ENCODE measurements at regions not wholly inside any gene's neighbourhood (a gene's known extent, or its start where the extent isn't known, plus 50 kb on each side); places are given as distances from the start of the nearest gene placed in this dataset.

- no peak overlapping the region for H3K9ac ChIP-seq (ENCODE audit: insufficient read length)
- TF ChIP-seq FOXP2 (optimal IDR thresholded peaks at IDR 0.05; ENCODE audit: control extremely low read depth, extremely low read length, insufficient read depth) (no peak), POLR2AphosphoS5 (IDR thresholded peaks at IDR 0.05; ENCODE audit: borderline replicate concordance, low read depth, low read length) (no peak), EZH2 (IDR thresholded peaks at IDR 0.05) (no peak)
Measured at GRCh38 chr2:151138507-151138906, 123.2 kb downstream of the RBM43 start.

GRCh38 chr2:151137526-151137925 is 124.1 kb downstream of the RBM43 start:
- no peak overlapping the region for H3K27ac ChIP-seq
- TF ChIP-seq EZH2 (IDR thresholded peaks at IDR 0.05) (no peak), POLR2AphosphoS5 (IDR thresholded peaks at IDR 0.05; ENCODE audit: borderline replicate concordance, low read depth, low read length) (no peak), FOXP2 (optimal IDR thresholded peaks at IDR 0.05; ENCODE audit: control extremely low read depth, extremely low read length, insufficient read depth) (no peak)
- no peaks in the 10 kb centered on the region for H3K36me3 ChIP-seq (ENCODE audit: insufficient read depth, low read length)
- no peaks in the 10 kb centered on the region for H3K9me3 ChIP-seq (ENCODE audit: low read depth, low read length)
- H3K9ac ChIP-seq (ENCODE audit: insufficient read length): no peak overlapping the region
- H3K4me3 ChIP-seq: no peak overlapping the region
- no peak for DNase-seq (ENCODE audit: low read depth, low spot score)

More at GRCh38 chr2:151138507-151138906, 123.2 kb downstream of the RBM43 start:
- no peak overlapping the region for H3K27ac ChIP-seq
- H3K4me3 ChIP-seq: no peak overlapping the region
- H3K36me3 ChIP-seq (ENCODE audit: insufficient read depth, low read length): no peaks in the 10 kb centered on the region
- no peaks in the 10 kb centered on the region for H3K9me3 ChIP-seq (ENCODE audit: low read depth, low read length)
- no peak for DNase-seq (ENCODE audit: low read depth, low spot score)

GRCh38 chr2:151120011-151120410 is 141.7 kb downstream of the RBM43 start:
- Histone ChIP-seq H3K27ac (peak overlapping the region; percentile 87), H3K36me3 (ENCODE audit: insufficient read depth, low read length) (no peaks in the 10 kb centered on the region), H3K9me3 (ENCODE audit: low read depth, low read length) (peaks cover 7% of the 10 kb centered on the region; the same call in 1 of the 2 replicates), H3K4me3 (peak overlapping the region; percentile 48), H3K9ac (ENCODE audit: insufficient read length) (peak overlapping the region; percentile 62)
- no peak for TF ChIP-seq EZH2 (IDR thresholded peaks at IDR 0.05)
- TF ChIP-seq FOXP2 (optimal IDR thresholded peaks at IDR 0.05; ENCODE audit: control extremely low read depth, extremely low read length, insufficient read depth): no peak
- TF ChIP-seq POLR2AphosphoS5 (IDR thresholded peaks at IDR 0.05; ENCODE audit: borderline replicate concordance, low read depth, low read length): no peak
- no peak for DNase-seq (ENCODE audit: low read depth, low spot score)

- no peaks in the 10 kb centered on the region for H3K36me3 ChIP-seq (ENCODE audit: insufficient read depth, low read length)
- H3K9me3 ChIP-seq (ENCODE audit: low read depth, low read length): peaks cover 7% of the 10 kb centered on the region; the same call in 1 of the 2 replicates
- H3K4me3 ChIP-seq: peak overlapping the region; percentile 48
- TF ChIP-seq EZH2 (IDR thresholded peaks at IDR 0.05): no peak
- no peak for TF ChIP-seq FOXP2 (optimal IDR thresholded peaks at IDR 0.05; ENCODE audit: control extremely low read depth, extremely low read length, insufficient read depth)
- TF ChIP-seq POLR2AphosphoS5 (IDR thresholded peaks at IDR 0.05; ENCODE audit: borderline replicate concordance, low read depth, low read length): no peak; the same call in 1 of the 2 replicates
- peak overlapping the region; percentile 87 for H3K27ac ChIP-seq
- DNase-seq (ENCODE audit: low read depth, low spot score): peak; percentile 80
- H3K9ac ChIP-seq (ENCODE audit: insufficient read length): peak overlapping the region; percentile 62
Measured at GRCh38 chr2:151119374-151119773, 142.3 kb downstream of the RBM43 start.

- no peak overlapping the region for H3K9ac ChIP-seq (ENCODE audit: insufficient read length)
- TF ChIP-seq FOXP2 (optimal IDR thresholded peaks at IDR 0.05; ENCODE audit: control extremely low read depth, extremely low read length, insufficient read depth) (no peak), EZH2 (IDR thresholded peaks at IDR 0.05) (no peak), POLR2AphosphoS5 (IDR thresholded peaks at IDR 0.05; ENCODE audit: borderline replicate concordance, low read depth, low read length) (no peak)
- H3K27ac ChIP-seq: no peak overlapping the region
- DNase-seq (ENCODE audit: low read depth, low spot score): no peak
- H3K4me3 ChIP-seq: no peak overlapping the region
- peaks cover 7% of the 10 kb centered on the region; the same call in 1 of the 2 replicates for H3K9me3 ChIP-seq (ENCODE audit: low read depth, low read length)
- H3K36me3 ChIP-seq (ENCODE audit: insufficient read depth, low read length): no peaks in the 10 kb centered on the region
Measured at GRCh38 chr2:151118269-151118668, 143.4 kb downstream of the RBM43 start.

- TF ChIP-seq POLR2AphosphoS5 (IDR thresholded peaks at IDR 0.05; ENCODE audit: borderline replicate concordance, low read depth, low read length) (no peak), EZH2 (IDR thresholded peaks at IDR 0.05) (no peak), FOXP2 (optimal IDR thresholded peaks at IDR 0.05; ENCODE audit: control extremely low read depth, extremely low read length, insufficient read depth) (no peak)
- Histone ChIP-seq H3K36me3 (ENCODE audit: insufficient read depth, low read length) (no peaks in the 10 kb centered on the region), H3K9me3 (ENCODE audit: low read depth, low read length) (peaks cover 7% of the 10 kb centered on the region; the same call in 1 of the 2 replicates), H3K9ac (ENCODE audit: insufficient read length) (no peak overlapping the region), H3K27ac (no peak overlapping the region), H3K4me3 (no peak overlapping the region)
- no peak for DNase-seq (ENCODE audit: low read depth, low spot score)
Measured at GRCh38 chr2:151114874-151115273, 146.8 kb downstream of the RBM43 start.

- peaks cover 7% of the 10 kb centered on the region; the same call in 1 of the 2 replicates for H3K9me3 ChIP-seq (ENCODE audit: low read depth, low read length)
- no peak overlapping the region for H3K4me3 ChIP-seq
- H3K36me3 ChIP-seq (ENCODE audit: insufficient read depth, low read length): no peaks in the 10 kb centered on the region
- no peak overlapping the region for H3K9ac ChIP-seq (ENCODE audit: insufficient read length)
- DNase-seq (ENCODE audit: low read depth, low spot score): no peak
- TF ChIP-seq EZH2 (IDR thresholded peaks at IDR 0.05) (no peak), POLR2AphosphoS5 (IDR thresholded peaks at IDR 0.05; ENCODE audit: borderline replicate concordance, low read depth, low read length) (no peak), FOXP2 (optimal IDR thresholded peaks at IDR 0.05; ENCODE audit: control extremely low read depth, extremely low read length, insufficient read depth) (no peak)
- H3K27ac ChIP-seq: no peak overlapping the region
Measured at GRCh38 chr2:151113318-151113717, 148.3 kb downstream of the RBM43 start.

GRCh38 chr2:151111599-151112278 is 149.9 kb downstream of the RBM43 start:
- no peaks in the 10 kb centered on the region for H3K36me3 ChIP-seq (ENCODE audit: insufficient read depth, low read length)
- H3K4me3 ChIP-seq: no peak overlapping the region
- no peak overlapping the region for H3K9ac ChIP-seq (ENCODE audit: insufficient read length)
- no peak for TF ChIP-seq EZH2 (IDR thresholded peaks at IDR 0.05)
- no peak for TF ChIP-seq FOXP2 (optimal IDR thresholded peaks at IDR 0.05; ENCODE audit: control extremely low read depth, extremely low read length, insufficient read depth)
- TF ChIP-seq POLR2AphosphoS5 (IDR thresholded peaks at IDR 0.05; ENCODE audit: borderline replicate concordance, low read depth, low read length): no peak
- H3K9me3 ChIP-seq (ENCODE audit: low read depth, low read length): no peaks in the 10 kb centered on the region; the same call in 1 of the 2 replicates
- no peak for DNase-seq (ENCODE audit: low read depth, low spot score)
- no peak overlapping the region for H3K27ac ChIP-seq
